ENCODE measurements at regions not wholly inside any gene's neighbourhood (a gene's known extent, or its start where the extent isn't known, plus 50 kb on each side); places are given as distances from the start of the nearest gene placed in this dataset.

DNA sequence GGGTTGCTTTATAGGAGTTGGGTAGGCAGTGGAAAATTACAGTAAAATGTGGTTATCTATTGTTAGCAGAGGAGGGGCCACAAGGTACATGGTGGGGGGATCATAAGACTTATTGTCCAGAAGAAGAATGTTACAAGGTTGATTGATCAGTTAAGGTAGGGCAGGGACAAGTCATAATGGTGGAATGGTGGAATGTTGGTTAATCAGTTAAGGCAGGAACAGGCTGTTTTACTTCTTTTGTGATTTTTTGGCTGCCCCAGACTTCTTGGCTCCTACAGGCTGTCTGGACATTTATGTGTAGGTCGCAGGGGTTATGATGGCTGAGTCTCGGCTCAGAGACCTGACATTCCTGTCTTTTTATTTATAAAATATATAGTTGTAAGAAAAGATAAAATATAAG lies 2277.1 kb downstream of the TP53TG3F start:
- TF ChIP-seq POLR2A (IDR thresholded peaks at IDR 0.05), result no peak
- TF ChIP-seq, protein P1, sequence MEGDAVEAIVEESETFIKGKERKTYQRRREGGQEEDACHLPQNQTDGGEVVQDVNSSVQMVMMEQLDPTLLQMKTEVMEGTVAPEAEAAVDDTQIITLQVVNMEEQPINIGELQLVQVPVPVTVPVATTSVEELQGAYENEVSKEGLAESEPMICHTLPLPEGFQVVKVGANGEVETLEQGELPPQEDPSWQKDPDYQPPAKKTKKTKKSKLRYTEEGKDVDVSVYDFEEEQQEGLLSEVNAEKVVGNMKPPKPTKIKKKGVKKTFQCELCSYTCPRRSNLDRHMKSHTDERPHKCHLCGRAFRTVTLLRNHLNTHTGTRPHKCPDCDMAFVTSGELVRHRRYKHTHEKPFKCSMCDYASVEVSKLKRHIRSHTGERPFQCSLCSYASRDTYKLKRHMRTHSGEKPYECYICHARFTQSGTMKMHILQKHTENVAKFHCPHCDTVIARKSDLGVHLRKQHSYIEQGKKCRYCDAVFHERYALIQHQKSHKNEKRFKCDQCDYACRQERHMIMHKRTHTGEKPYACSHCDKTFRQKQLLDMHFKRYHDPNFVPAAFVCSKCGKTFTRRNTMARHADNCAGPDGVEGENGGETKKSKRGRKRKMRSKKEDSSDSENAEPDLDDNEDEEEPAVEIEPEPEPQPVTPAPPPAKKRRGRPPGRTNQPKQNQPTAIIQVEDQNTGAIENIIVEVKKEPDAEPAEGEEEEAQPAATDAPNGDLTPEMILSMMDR (IDR thresholded peaks at IDR 0.05), result no peak
- no peak for TF ChIP-seq EP300 (IDR thresholded peaks at IDR 0.05)

All from sigmoid colon (tissue), 4 donors.